ENCODE measurements at regions not wholly inside any gene's neighbourhood (a gene's known extent, or its start where the extent isn't known, plus 50 kb on each side); places are given as distances from the start of the nearest gene placed in this dataset.

- ATAC-seq: no peak
Measured at GRCh38 chr3:170780471-170780870, 89.5 kb downstream of the RPL22L1 start.

GRCh38 chr3:170778240-170779217, 91.5 kb downstream of the RPL22L1 start:
- no peak for ATAC-seq

- no peak for ATAC-seq
Measured at GRCh38 chr3:170777564-170777926, 92.5 kb downstream of the RPL22L1 start.

- no peak for ATAC-seq
Measured at GRCh38 chr3:170776887-170777563, 93.0 kb downstream of the RPL22L1 start.

GRCh38 chr3:170773682-170774425, 96.1 kb downstream of the RPL22L1 start:
- ATAC-seq: no peak

GRCh38 chr3:170772175-170772574, 97.8 kb downstream of the RPL22L1 start:
- ATAC-seq: no peak

- no peak for ATAC-seq
Measured at GRCh38 chr3:170768334-170768801, 101.6 kb downstream of the RPL22L1 start.

- no peak for ATAC-seq
Measured at GRCh38 chr3:170767576-170767941, 102.4 kb downstream of the RPL22L1 start.

- ATAC-seq: no peak
Measured at GRCh38 chr3:170766823-170767575, 103.0 kb downstream of the RPL22L1 start.

GRCh38 chr3:170766253-170766652, 103.7 kb downstream of the RPL22L1 start:
- no peak for ATAC-seq

- no peak for ATAC-seq
Measured at GRCh38 chr3:170765419-170766078, 104.4 kb downstream of the RPL22L1 start.

GRCh38 chr3:170764017-170764416, 106.0 kb downstream of the RPL22L1 start:
- ATAC-seq: no peak

- ATAC-seq: no peak
Measured at GRCh38 chr3:170762064-170762463, 107.9 kb downstream of the RPL22L1 start.

GRCh38 chr3:170761103-170761502, 108.9 kb downstream of the RPL22L1 start:
- ATAC-seq: no peak

- no peak for ATAC-seq
Measured at GRCh38 chr3:170760174-170760526, 109.8 kb downstream of the RPL22L1 start.

GRCh38 chr3:170759511-170760173, 110.4 kb downstream of the RPL22L1 start:
- no peak for ATAC-seq

GRCh38 chr3:170757038-170757437, 113.0 kb downstream of the RPL22L1 start:
- no peak for ATAC-seq

- ATAC-seq: no peak
Measured at GRCh38 chr3:170754311-170754693, 115.7 kb downstream of the RPL22L1 start.

- ATAC-seq: no peak
Measured at GRCh38 chr3:170753421-170754310, 116.3 kb downstream of the RPL22L1 start.

- no peak for ATAC-seq
Measured at GRCh38 chr3:170752571-170753155, 117.3 kb downstream of the RPL22L1 start.

All from activated CD4-positive, CD25-positive, alpha-beta regulatory T cell treated with anti-CD3 and anti-CD28 coated beads, Interleukin-2, amount 50 U/mL, for 24 hours (primary cell).